GM12878 (cell line): ENCODE measurements at regions not wholly inside any gene's neighbourhood (a gene's known extent, or its start where the extent isn't known, plus 50 kb on each side); places are given as distances from the start of the nearest gene placed in this dataset.

Experiments used
- ATAC-seq: fragments of 200-7000 bp; cut with Tn5 transposase; 3 replicates; pipeline ENCODE4 v1.9.1; 2020; ENCODE audit warnings: mild to moderate bottlenecking, moderate library complexity
- BruUV-seq: library from RNA; stranded (reverse); fragments of 400-500 nt; replicated peaks from 2 replicates; lab custom pipeline; 2021; lab: Mats Ljungman, UMichigan
- CTCF ChIA-PET: fragments of 300-600 bp; sonication (Branson Sonifier 250); formaldehyde crosslinking; extraction: SDS; loops from one replicate; lab custom pipeline; 2021; ENCODE audit warnings: inconsistent platforms; lab: Yijun Ruan, JAX
- POLR2A ChIA-PET: fragments of 350-600 bp; formaldehyde crosslinking; extraction: SDS; loops from one replicate; lab custom pipeline; 2021; ENCODE audit warnings: inconsistent platforms; lab: Charles Lee
- RAD21 ChIA-PET: fragments of 300-600 bp; sonication (Branson Sonifier 250); formaldehyde crosslinking; loops from one replicate; lab custom pipeline; 2023; ENCODE audit warnings: antibody characterized with exemption; ENCODE audit not compliant: unreplicated experiment; lab: Charles Lee
- SMC1A ChIA-PET: fragments of 300-600 bp; sonication (Branson Sonifier 250); formaldehyde crosslinking; loops from one replicate; lab custom pipeline; 2023; ENCODE audit not compliant: unreplicated experiment, uncharacterized antibody; lab: Charles Lee
- DNase-seq: peaks from one replicate; pipeline ENCODE4 v3.0.0-alpha.2; 2011; ENCODE audit warnings: low read depth, low spot score
- FAIRE-seq: peaks from 3 replicates; lab custom pipeline; 2011; peaks lifted over from hg19 to GRCh38; lab: Jason Lieb, UNC
- H2AFZ ChIP-seq: 2 replicates; pipeline ENCODE4 v1.6.0; 2011; ENCODE audit warnings: low read depth, low read length, control low read depth; ENCODE audit not compliant: control insufficient read depth
- H3K27ac ChIP-seq: 2 replicates; pipeline ENCODE4 v1.5.1; 2011; ENCODE audit warnings: control low read depth; ENCODE audit not compliant: control insufficient read depth, insufficient read depth
- H3K27me3 ChIP-seq, 2 experiments: replicated peaks in 1 of 2; 2 replicates each; pipeline versions ENCODE4 v1.6.0 to v1.6.1; 2011; ENCODE audit warnings: low read length in 1 of 2; ENCODE audit not compliant: control insufficient read depth in 2 of 2, insufficient read depth in 2 of 2
- H3K36me3 ChIP-seq, 2 experiments: 2 replicates each; pipeline ENCODE4 v1.5.1; 2011; ENCODE audit warnings: low read length in 1 of 2; ENCODE audit not compliant: control insufficient read depth in 2 of 2, insufficient read depth in 2 of 2
- H3K4me1 ChIP-seq: 2 replicates; pipeline ENCODE4 v1.6.1; 2011; ENCODE audit warnings: mild to moderate bottlenecking, low read length, moderate library complexity, mixed read lengths; ENCODE audit not compliant: control insufficient read depth, insufficient read depth
- H3K4me2 ChIP-seq: 2 replicates; pipeline ENCODE4 v1.6.0; 2011; ENCODE audit warnings: control low read depth; ENCODE audit not compliant: control insufficient read depth, insufficient read depth
- H3K4me3 ChIP-seq: fragments of 200-600 bp; sonication (generic); 2 replicates; pipeline ENCODE4 v1.5.1; 2016
- H3K79me2 ChIP-seq: 2 replicates; pipeline ENCODE4 v1.6.0; 2011; ENCODE audit warnings: low read length; ENCODE audit not compliant: control insufficient read depth, insufficient read depth
- H3K9ac ChIP-seq: 2 replicates; pipeline ENCODE4 v1.8.0; 2011; ENCODE audit warnings: low read length, control low read depth, mixed read lengths; ENCODE audit not compliant: control insufficient read depth, insufficient read depth
- H3K9me3 ChIP-seq: replicated peaks from 3 replicates; pipeline ENCODE4 v1.5.1; 2011; ENCODE audit warnings: mild to moderate bottlenecking, low read length; ENCODE audit not compliant: control insufficient read depth, insufficient read depth
- H4K20me1 ChIP-seq: 2 replicates; pipeline ENCODE4 v1.6.0; 2011; ENCODE audit not compliant: control insufficient read depth, insufficient read depth
- FOS ChIP-seq: IDR thresholded peaks from 3 replicates; pipeline ENCODE4 v1.6.1; 2011; ENCODE audit warnings: borderline replicate concordance; ENCODE audit not compliant: insufficient read length; ENCODE audit errors: extremely low read depth
- HDAC2 ChIP-seq: fragments of 200-600 bp; sonication (generic); IDR thresholded peaks from 2 replicates; pipeline ENCODE4 v1.6.1; 2017
- HDAC6 ChIP-seq: fragments of 200-600 bp; sonication (generic); IDR thresholded peaks from one replicate; pipeline ENCODE4 v1.8.0; 2017; ENCODE audit warnings: antibody characterized with exemption; ENCODE audit not compliant: unreplicated experiment
- KDM1A ChIP-seq: fragments of 200-600 bp; sonication (generic); IDR thresholded peaks from 2 replicates; pipeline ENCODE4 v1.6.1; 2016; ENCODE audit warnings: borderline replicate concordance
- KLF5 ChIP-seq: fragments of 450-650 bp; IDR thresholded peaks from 2 replicates; pipeline ENCODE4 v1.6.1; 2014; ENCODE audit warnings: mild to moderate bottlenecking; ENCODE audit not compliant: partially characterized antibody
- MXI1 ChIP-seq: fragments of 150-350 bp; IDR thresholded peaks from 2 replicates; pipeline ENCODE4 v1.6.1; 2011; ENCODE audit warnings: low read depth, mild to moderate bottlenecking, inconsistent platforms, low read length, improper control_type of control experiment
- NBN ChIP-seq: fragments of 450-650 bp; IDR thresholded peaks from 2 replicates; pipeline ENCODE4 v1.6.1; 2016
- RELA ChIP-seq: fragments of 450-650 bp; IDR thresholded peaks from 2 replicates; pipeline ENCODE4 v1.8.0; 2014; ENCODE audit warnings: borderline replicate concordance; ENCODE audit not compliant: partially characterized antibody
- SMAD5 ChIP-seq: IDR thresholded peaks from 2 replicates; pipeline ENCODE4 v1.6.1; 2016; ENCODE audit warnings: antibody characterized with exemption, low read depth
- SMARCA5 ChIP-seq: fragments of 450-650 bp; IDR thresholded peaks from 2 replicates; pipeline ENCODE4 v1.6.1; 2017; ENCODE audit warnings: mild to moderate bottlenecking
- STAT1 ChIP-seq: fragments of 450-650 bp; conservative IDR thresholded peaks from 2 replicates; pipeline ENCODE4 v1.6.1; 2014; ENCODE audit warnings: antibody characterized with exemption, mild to moderate bottlenecking
- TAF1 ChIP-seq: IDR thresholded peaks from 2 replicates; pipeline ENCODE4 v1.6.1; 2011; ENCODE audit warnings: mild to moderate bottlenecking, low read depth, low read length, borderline replicate concordance
- TARDBP ChIP-seq: IDR thresholded peaks from 2 replicates; pipeline ENCODE4 v1.6.1; 2016; ENCODE audit warnings: borderline replicate concordance
- TBL1XR1 ChIP-seq: IDR thresholded peaks from 2 replicates; pipeline ENCODE4 v1.6.1; 2012; ENCODE audit warnings: low read depth, low read length, improper control_type of control experiment
- YBX1 ChIP-seq: fragments of 450-650 bp; IDR thresholded peaks from 2 replicates; pipeline ENCODE4 v1.6.1; 2016; ENCODE audit warnings: antibody characterized with exemption
- WGBS: methylation state at CpG from one replicate; pipeline ENCODE4 v1.1.6; 2016; ENCODE audit warnings: low lambda C conversion rate; ENCODE audit not compliant: insufficient replicate concordance, insufficient coverage; ENCODE audit errors: missing lambda C conversion rate; 5-methylcytosine and 5-hydroxymethylcytosine counted together
- in situ Hi-C: fragments of 300-500 bp; cut with MboI; formaldehyde crosslinking; loops from 9 replicates; pipeline ENCODE4 v1.14.3; 2018; ENCODE audit warnings: mixed read lengths
- intact Hi-C: fragments of 100-400 bp; cut with micrococcal nuclease; formaldehyde crosslinking; loops from one replicate; pipeline ENCODE4 v1.14.2; 2022; ENCODE audit not compliant: unreplicated experiment
- TF ChIP-seq, protein P1 (sequence below): IDR thresholded peaks from 2 replicates; pipeline ENCODE4 v1.6.1; 2012; ENCODE audit warnings: low read depth, low read length, improper control_type of control experiment
- TF ChIP-seq, protein P2 (sequence below): fragments of 450-650 bp; IDR thresholded peaks from 2 replicates; pipeline ENCODE4 v1.6.1; 2016; ENCODE audit warnings: mild to moderate bottlenecking
- TF ChIP-seq, protein P3 (sequence below): fragments of 450-650 bp; IDR thresholded peaks from 2 replicates; pipeline ENCODE4 v1.6.1; 2014; ENCODE audit warnings: mild to moderate bottlenecking
- TF ChIP-seq, protein P4 (sequence below): IDR thresholded peaks from 2 replicates; pipeline ENCODE4 v1.6.1; 2012; ENCODE audit warnings: mild to moderate bottlenecking, low read depth, low read length

DNA sequence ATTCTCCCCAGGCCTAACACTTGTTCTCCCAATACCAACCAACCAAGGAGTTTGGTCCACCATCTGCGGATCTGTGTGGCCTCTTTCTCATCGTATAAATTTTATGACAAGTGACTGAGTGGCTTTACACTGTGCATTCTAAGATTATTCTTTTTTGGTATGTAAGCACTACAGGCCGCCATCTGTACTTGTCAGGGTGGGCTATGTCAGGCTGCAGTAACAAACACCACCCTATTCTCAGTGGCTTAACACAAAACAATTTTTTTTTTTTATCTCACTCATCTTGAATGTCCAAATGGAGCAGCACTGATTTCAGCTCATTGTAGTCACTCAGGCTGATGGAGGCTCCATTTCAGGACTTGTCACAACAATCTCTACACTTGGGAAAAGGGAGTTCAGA, 412.7 kb upstream of the MIR17HG start:
- ATAC-seq (no peak), FAIRE-seq (no peak), DNase-seq (no peak)
- Histone ChIP-seq H2AFZ (no peak overlapping the region), H3K4me1 (no peaks in the 10 kb centered on the region), H3K27me3 (no peaks in the 10 kb centered on the region), H3K79me2 (no peaks in the 10 kb centered on the region), H3K9me3 (no peaks in the 10 kb centered on the region), H3K9ac (no peak overlapping the region), H3K27ac (no peak overlapping the region), H4K20me1 (no peaks in the 10 kb centered on the region), H3K36me3 (no peaks in the 10 kb centered on the region), H3K4me2 (no peak overlapping the region), H3K4me3 (no peak overlapping the region)
- ChIA-PET POLR2A (no interaction called here), CTCF (no interaction called here), RAD21 (no interaction called here), SMC1A (interaction anchor here (0.5 kb wide), 1 partner anchor 56 kb away, joined by 3 read pairs; no protein-coding TSS in a partner anchor)
- TF ChIP-seq FOS (no peak), HDAC2 (no peak), KLF5 (no peak), RELA (no peak), TBL1XR1 (no peak), SMARCA5 (no peak), TAF1 (no peak), YBX1 (no peak), TARDBP (no peak), MXI1 (no peak), STAT1 (no peak), SMAD5 (no peak), HDAC6 (no peak), NBN (no peak), KDM1A (no peak)
- TF ChIP-seq, protein P1, sequence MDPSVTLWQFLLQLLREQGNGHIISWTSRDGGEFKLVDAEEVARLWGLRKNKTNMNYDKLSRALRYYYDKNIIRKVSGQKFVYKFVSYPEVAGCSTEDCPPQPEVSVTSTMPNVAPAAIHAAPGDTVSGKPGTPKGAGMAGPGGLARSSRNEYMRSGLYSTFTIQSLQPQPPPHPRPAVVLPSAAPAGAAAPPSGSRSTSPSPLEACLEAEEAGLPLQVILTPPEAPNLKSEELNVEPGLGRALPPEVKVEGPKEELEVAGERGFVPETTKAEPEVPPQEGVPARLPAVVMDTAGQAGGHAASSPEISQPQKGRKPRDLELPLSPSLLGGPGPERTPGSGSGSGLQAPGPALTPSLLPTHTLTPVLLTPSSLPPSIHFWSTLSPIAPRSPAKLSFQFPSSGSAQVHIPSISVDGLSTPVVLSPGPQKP, result no peak
- TF ChIP-seq, protein P2, sequence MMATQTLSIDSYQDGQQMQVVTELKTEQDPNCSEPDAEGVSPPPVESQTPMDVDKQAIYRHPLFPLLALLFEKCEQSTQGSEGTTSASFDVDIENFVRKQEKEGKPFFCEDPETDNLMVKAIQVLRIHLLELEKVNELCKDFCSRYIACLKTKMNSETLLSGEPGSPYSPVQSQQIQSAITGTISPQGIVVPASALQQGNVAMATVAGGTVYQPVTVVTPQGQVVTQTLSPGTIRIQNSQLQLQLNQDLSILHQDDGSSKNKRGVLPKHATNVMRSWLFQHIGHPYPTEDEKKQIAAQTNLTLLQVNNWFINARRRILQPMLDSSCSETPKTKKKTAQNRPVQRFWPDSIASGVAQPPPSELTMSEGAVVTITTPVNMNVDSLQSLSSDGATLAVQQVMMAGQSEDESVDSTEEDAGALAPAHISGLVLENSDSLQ, result no peak
- TF ChIP-seq, protein P3, sequence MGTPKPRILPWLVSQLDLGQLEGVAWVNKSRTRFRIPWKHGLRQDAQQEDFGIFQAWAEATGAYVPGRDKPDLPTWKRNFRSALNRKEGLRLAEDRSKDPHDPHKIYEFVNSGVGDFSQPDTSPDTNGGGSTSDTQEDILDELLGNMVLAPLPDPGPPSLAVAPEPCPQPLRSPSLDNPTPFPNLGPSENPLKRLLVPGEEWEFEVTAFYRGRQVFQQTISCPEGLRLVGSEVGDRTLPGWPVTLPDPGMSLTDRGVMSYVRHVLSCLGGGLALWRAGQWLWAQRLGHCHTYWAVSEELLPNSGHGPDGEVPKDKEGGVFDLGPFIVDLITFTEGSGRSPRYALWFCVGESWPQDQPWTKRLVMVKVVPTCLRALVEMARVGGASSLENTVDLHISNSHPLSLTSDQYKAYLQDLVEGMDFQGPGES, result no peak
- TF ChIP-seq, protein P4, sequence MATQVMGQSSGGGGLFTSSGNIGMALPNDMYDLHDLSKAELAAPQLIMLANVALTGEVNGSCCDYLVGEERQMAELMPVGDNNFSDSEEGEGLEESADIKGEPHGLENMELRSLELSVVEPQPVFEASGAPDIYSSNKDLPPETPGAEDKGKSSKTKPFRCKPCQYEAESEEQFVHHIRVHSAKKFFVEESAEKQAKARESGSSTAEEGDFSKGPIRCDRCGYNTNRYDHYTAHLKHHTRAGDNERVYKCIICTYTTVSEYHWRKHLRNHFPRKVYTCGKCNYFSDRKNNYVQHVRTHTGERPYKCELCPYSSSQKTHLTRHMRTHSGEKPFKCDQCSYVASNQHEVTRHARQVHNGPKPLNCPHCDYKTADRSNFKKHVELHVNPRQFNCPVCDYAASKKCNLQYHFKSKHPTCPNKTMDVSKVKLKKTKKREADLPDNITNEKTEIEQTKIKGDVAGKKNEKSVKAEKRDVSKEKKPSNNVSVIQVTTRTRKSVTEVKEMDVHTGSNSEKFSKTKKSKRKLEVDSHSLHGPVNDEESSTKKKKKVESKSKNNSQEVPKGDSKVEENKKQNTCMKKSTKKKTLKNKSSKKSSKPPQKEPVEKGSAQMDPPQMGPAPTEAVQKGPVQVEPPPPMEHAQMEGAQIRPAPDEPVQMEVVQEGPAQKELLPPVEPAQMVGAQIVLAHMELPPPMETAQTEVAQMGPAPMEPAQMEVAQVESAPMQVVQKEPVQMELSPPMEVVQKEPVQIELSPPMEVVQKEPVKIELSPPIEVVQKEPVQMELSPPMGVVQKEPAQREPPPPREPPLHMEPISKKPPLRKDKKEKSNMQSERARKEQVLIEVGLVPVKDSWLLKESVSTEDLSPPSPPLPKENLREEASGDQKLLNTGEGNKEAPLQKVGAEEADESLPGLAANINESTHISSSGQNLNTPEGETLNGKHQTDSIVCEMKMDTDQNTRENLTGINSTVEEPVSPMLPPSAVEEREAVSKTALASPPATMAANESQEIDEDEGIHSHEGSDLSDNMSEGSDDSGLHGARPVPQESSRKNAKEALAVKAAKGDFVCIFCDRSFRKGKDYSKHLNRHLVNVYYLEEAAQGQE, result no peak
- in situ Hi-C loops, result no loop called here
- 26% methylated on average over 3 of the region's 3 CpGs for WGBS
- intact Hi-C loops, result no loop called here
- no TSS peak for BruUV-seq
